ENCODE measurements at regions not wholly inside any gene's neighbourhood (a gene's known extent, or its start where the extent isn't known, plus 50 kb on each side); places are given as distances from the start of the nearest gene placed in this dataset.
A peak's percentile ranks its signal among the peaks of the same experiment; 100 is the strongest.

DNA sequence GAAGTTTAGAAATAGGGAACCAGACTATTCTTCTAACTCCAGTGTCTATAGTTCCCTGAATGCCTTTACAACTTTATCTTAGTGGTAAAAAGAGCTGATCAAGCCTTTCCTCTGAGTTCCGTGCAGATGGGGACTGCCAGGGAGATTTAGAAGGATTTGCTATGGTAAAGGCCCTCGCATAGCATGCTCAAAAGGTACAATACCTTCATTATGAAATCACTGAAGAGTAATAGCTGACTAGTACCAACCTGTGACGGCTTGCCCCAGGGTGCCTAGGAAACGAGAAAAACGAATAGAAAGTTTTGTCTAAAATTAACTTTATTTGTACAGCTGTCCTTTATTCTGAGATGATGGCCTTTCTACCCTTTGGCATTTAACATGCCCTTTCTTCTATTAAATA lies 150.1 kb upstream of the ARHGAP42 start:
- no peak for FAIRE-seq

DNA sequence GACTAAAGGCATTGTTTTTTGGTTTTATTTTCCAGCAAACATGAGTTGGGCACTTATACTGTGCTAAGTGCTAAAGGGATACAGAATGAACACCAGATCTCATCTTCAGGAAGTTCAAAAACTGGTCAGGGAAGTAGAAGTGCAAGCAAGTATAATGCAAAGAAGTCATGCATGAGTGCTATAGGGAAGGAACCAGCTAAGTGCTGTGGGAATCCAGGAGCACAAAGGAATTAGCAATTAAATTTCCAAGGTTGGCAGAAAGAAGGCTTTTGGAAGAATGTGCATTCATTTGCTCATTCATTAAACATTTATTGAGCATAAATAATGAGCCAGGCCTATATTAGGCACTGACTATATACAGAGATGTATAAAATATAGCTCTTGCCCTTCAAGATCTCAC lies 143.7 kb upstream of the ARHGAP42 start:
- FAIRE-seq, result no peak

DNA sequence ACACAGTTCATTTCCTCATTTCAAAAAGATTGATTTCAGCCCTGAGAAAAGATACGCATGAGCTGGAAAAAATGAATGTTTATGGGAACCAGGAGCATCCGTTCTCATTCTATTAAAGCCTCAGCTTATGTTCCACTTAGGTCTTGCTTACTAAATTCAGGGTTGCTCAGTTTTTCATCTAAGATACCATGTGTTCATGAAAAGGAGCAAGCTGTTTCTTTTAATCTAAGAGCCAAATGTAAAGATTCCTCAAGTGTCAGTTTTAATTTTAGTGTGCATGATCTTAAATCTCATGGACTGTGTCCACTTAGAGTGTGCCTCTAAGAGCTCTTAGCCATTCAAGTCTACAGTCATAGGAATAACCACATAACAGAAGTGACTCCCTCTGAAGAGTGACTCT lies 141.5 kb upstream of the ARHGAP42 start:
- no peak for FAIRE-seq

DNA sequence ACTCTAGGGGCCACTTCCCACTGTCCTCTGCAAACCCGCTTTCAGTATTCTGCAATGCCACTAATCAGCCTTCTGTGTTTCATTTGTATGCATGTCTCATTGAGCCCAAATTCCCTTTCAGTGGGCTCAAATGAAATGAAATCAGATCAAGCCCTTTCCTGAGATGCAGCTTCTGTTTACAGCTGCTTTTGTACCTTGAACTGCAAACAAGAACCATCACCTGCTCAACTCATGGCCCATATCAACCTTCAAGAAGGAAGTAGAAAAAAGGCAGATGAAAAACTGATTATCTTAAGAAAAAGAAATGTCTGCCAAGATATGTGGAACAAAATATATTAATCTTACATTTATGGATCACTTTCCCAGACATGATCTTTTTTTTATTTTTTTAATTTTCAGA lies 141.1 kb upstream of the ARHGAP42 start:
- no peak for FAIRE-seq

DNA sequence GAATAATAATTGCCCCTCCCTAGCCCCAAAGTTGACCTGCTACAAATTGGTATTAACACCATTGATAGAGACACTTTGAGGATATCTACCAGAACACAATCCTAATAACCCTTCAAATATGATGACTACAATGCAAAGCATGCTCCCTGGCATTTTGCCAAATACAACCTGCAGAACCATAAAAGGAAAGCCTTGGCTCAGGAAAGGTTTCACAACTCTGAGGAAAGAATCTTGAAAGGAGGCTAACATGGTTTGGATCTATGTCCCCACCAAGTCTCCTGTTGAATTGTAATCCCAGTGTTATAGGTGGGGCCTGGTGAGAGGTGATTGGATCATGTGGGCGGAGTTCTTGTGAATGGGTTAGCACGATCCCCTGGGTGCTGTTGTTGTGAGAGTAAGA lies 140.4 kb upstream of the ARHGAP42 start:
- FAIRE-seq, result no peak

DNA sequence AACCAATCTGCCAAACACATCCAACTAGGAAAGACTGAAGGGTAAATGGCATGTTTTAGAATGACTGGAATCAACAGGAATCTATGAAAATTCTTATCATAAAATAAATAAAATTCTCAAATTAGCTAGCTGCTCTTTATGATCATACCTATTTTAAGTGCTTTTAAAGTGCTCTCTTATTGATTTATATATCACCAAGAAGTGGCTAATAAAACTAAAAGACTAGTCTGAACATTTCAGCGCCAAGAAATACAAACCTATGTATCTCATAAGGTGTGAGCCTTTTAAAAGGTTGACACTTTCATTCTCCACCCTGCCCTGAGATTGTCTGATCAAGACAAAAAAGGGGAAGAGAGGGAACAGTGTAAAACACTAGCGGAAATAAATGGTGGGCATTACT lies 136.8 kb upstream of the ARHGAP42 start:
- no peak for FAIRE-seq

DNA sequence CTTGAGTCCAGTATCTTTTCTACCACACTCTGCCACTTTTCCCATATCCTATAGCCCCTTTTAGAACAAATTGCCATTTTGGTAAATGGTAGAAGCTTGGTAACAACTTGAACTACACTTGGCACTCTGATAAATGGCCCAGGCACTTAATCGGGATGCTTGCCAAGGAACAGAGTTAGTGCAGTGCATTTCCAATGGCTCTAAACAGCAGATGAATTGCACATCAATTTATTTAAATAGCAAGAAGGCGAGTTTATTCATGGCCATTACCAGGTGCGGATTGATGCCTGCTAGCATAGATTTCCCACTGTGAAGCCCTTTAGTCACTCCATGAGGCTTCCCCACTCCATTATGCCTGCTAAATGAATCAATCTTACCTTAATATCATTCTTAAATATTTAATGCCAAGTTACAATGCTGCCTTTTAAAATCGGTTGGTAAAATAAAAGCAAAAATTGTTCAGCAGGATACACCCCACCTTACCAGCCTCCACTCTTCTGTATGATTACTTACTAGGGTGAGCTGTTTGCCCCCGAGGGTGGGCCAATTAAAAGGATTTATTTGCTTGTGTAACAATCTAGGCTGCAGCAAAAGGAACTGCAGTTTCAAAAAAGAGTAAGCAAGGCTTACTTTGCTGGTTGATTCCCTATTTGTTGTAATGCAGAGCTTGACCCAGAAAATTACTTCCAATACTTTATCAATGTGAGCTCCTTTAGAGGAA lies 136.0 kb upstream of the ARHGAP42 start:
- no peak for FAIRE-seq

DNA sequence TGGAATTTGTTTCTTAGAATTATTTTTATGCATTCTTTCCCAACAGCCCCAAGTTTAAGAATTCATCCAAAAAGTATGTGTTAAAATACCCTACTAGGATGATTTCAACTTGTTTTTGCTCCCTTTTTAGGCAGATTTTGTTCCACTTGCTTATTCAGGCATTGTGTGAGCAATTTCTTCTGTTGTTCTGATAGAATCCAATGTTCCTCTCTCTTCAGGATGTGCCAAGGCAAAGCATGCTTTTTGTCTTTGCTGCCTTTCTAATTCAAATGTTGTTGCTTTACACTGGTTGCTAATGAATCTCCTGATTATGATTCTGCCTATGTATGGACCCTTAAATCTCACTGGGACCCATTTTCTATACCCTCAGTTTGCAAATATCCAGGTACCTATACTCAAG lies 131.2 kb upstream of the ARHGAP42 start:
- no peak for FAIRE-seq

DNA sequence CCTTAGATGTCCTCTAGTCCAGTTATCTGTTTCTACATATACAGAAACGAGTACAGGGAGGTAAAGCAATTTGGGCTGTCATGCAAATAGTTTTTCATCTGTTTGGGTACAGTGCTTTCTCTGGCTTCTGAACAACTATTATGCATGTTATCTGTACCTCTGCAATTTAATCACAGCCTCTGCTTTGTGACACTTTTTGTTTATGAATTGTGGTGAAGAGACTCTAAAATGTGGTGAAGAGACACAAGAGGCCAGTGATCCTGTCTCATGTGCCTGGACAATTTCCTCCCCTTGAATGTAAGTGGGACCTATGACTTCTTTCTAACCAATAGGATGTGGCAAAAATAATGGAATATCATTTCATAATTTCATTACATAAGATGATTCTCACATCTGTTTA lies 130.3 kb upstream of the ARHGAP42 start:
- no peak for FAIRE-seq

DNA sequence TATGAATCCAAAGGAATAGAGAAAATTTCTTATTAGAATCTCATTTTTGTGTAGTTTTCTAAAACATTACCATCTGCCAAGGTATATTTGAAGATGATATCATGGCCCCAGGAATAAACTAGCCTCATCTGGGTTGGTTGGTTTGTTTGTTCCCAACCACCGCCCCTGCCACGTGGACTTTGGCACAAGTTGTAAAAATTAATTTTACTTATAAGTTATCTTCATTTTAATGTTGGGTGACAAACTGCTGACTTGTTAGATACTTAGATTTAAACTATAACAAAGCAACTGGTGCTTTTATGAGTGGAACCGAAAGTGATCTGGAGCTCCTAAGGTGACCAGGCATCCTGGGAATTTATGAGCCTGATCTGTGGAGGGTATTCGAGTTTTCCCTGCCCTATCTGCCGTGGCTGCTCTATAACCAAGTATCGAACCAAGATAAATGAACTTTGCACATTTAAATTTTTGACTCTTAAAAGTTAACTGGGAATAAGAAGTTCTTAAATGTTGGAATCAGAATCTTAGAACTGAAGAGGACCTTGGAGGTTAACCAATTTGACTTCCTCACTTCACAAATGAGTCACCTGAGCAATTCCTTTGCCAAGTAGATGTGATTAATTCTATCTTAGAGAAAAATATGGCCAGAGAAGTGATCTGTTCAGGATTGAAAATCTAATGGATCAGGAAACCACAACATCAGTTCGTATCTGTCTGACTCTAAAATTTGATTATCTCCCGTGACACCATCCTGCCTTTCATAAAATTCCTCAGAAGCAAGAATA lies 129.1 kb upstream of the ARHGAP42 start:
- no peak for FAIRE-seq

DNA sequence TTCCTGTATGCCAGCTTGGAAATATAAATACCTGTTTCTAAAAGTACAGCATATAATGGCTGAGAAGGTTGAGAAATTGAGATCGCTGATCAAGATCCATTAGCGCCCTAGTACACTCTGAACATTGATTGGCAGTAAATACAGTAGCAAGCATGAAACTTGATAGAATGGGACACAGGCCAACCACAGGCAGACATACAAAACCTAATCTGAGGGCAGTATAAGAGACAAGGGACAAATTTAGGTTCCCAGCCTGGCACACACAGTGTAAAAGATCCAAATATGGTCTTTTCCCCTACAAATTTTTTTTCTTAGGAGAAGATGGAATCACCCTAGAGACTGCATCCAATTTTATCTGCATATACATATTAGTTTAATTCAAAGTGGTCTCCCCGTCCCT lies 126.5 kb upstream of the ARHGAP42 start:
- FAIRE-seq, result no peak

DNA sequence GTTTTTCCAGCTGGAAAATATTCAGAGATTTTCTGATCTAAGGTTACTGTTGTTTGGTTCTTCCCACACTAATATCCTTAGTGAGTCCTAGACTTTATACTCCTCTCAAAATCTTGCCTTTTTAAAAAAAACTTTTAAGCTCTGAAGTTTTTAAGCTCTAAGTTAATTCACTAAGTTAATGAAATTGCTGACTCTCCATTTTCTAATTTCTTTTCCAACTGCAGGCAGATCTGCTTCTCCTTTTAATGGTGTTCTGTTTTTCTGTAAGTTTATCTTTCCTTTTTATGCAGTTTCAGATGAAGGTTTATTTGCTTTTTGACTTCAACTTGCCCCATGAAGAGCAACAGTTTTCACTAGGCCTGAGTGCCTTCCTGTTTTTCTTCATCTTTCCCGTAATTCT lies 125.8 kb upstream of the ARHGAP42 start:
- FAIRE-seq, result no peak

DNA sequence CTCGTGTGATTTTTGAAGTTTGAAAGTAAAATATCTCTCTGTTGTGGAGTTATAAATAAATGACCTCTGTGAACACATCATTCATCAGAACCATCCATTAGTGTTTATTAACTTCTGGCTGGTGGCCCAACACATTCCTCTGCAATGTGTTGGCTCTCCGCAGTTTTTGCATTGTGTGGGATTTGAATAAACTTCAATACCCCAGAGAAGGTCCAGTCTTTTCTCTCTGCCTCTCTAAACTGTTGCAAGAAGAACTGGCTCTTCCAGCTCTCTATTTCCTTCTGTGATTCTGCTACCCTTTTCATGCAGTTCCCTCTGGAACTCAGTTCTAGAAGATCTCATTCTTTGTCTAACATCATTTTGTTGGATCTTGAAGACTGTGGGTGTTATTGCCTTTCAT lies 125.0 kb upstream of the ARHGAP42 start:
- no peak for FAIRE-seq

DNA sequence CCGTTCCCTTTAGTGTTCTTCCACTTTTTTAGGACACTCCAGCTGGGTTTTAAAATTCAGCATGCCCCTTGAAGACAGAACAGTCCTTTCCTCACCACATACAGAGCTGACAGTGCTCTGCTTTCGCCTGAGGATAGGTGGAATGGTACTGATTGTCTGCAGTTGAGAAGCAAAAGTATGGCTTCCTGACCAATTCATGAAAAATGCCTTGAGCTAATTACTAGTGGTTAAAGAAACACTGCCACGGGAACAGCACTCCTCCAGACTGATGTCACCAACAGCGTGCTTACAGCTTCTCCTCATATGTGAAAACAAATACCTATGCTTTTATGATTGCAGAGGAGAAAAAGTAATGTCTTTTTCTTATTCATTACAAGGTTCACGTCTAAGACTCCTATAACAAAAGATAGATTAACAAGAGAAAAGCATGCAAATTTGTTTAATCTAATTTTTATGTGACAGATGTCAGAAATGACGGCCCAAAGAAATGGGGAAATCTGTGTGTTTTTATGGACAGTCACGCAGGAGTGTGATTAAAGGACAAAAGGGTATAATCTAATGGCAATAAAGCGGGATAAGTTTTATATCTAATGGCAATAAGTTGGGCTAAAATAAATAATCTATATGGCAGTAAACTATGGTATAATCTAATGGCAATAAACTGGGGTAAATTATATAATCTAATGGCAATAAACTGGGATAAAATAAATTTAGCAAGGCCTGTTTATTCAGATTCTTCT lies 123.4 kb upstream of the ARHGAP42 start:
- no peak for FAIRE-seq

DNA sequence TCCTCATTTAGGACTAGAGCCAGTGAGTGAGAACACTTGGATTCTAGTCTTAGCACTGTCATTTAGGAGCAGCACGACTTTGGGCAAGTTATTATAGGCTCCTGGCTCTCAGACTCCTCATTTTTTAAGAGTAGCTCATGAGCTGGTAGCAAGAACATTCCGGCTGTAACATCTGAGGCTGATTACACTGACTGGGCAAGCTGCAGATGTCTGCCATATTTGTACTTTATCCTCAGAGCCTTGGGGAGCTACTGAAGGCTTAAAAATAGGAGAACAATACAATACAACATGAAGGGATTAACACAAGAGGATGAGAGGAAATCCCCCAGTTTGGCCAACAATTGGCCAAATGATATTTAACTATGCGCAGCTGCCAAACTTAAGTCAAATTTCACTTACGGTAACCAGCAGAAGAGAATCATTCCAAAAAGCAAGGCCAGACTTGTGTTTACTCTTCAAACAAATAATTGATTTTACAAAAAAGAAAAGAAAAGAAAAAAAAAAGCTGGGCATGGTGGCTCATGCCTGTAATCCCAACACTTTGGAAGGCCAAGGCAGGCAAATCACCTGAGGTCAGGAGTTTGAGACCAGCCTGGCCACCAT lies 113.1 kb upstream of the ARHGAP42 start:
- FAIRE-seq, result no peak

DNA sequence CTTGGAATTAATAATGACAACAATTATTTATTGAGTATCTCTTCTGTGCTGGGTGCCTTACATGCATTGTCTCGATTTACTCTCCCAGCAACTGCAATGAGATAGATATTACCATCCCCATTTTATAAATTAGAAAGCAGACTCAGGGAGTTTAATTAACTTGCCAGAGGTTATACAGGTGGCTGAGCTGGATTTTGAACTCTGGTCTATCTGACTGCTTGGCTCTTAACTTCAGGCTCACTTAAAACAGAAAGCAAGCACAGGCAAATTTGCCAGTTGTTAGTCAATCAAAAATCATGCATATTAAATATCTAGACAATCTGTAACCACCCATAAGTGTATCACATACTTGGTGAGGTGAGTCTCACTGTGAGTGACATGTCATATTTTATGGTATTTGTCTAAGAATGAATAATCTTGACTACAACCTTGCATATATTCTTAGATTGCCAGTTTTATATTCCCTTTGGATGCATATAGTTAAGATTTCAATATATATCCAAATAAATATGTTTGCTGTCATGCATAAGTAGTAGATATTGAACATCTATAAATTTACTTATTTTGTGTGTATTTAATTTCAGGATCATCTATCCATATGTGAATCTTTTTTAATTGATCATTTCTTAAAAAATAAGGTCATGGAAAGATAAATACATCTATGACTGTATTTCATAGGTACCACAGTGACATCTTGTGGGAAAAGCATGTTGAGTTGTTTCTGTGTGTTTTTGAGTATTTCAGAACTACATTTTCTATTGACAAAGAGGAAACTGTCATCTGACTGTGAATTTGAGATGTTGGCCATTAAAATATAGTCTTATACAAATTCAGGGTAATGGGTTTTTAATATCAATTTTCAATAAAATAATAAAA lies 112.0 kb upstream of the ARHGAP42 start:
- peak; percentile 77 for FAIRE-seq

DNA sequence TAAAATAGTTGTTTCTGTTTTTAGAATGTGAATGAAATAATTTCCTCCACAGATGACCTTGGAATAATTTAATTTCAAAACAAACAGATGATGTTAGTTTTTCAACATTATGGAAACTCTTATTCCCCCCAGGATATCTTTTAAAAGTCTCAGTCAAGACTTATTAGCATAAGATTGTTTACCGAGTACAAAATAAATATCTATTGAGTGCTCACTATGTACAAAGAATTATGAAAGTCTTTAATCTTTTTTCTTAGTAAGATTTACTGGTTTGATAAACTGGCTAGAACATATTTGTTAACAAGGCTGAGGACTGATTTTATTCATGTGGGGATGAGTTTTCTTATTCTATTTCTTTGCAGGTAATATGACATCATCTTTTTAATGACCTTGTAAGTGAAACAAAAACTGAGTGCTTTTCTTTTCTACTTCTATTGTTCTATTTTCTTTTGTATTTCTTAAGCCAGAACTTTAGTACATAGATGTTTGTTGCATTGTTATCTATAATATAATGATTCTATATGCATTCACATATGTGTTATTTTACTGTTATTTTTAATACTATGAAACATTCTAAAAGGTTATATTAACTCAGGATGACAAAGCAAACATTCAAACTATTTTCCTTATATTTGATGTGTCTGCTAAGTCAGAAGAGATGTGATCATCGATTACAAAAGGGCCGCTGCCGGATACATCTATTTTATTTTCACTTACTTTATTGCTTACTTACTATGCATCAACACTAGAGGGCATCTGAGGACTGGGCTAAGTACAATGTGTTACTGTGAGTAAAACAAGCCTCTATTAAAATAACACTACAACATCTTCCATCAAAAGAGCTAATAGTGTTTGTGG lies 111.0 kb upstream of the ARHGAP42 start:
- peak; percentile 86 for FAIRE-seq

DNA sequence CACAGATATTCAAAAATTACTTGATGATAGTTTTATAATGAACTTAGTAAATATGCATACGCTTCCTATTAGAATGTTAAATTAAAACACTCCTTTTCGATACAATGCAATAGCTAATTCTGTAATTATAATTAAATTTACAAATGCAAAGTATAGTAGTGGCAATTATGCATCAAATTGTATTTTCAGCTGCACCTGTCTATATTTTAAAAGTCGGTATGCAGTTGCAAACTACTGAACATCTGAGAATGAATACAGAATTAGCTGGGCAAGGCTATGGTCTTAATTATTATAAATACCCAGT lies 110.4 kb upstream of the ARHGAP42 start:
- FAIRE-seq, result no peak

DNA sequence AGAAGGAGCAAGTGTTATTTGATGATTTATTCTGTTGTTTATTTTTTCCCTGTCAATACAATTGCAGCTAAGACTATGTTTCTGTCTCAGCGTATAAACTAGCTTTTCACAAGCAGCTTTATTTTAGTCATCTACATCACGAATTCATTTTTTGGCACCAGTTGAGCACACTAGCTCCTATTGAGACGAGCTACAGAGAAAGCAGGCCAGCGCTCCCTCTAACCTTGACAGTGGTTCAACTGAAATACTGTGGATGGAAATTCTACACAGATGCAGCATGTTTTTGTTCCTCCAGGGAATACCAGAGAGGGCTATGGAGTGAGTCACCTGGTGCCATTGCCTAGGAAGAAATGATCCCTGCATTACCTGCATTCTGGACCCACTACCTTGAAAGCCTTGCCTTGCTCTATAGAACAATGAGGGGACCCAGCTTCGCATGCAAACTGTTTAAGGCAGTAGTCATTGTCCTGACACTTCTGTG lies 108.2 kb upstream of the ARHGAP42 start:
- FAIRE-seq, result no peak

DNA sequence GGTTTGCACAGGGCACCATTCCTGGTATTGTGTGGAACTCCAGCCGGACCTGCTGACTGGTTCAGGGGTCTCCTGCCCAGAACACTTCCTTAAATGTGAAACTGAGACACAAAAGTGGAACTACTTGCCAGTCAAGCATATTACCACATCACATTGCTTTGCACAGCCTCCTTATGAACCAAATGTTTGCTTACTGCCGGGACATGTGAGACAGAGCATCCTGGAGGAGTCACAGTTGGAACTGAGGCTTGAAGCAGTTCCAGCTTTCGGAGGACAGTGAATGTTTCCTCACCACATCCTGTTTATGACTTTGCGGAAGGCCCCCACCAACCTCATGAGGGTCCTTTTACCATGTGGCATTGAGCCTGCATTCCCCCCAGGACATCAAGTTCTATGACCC lies 105.8 kb upstream of the ARHGAP42 start:
- no peak for FAIRE-seq

DNA sequence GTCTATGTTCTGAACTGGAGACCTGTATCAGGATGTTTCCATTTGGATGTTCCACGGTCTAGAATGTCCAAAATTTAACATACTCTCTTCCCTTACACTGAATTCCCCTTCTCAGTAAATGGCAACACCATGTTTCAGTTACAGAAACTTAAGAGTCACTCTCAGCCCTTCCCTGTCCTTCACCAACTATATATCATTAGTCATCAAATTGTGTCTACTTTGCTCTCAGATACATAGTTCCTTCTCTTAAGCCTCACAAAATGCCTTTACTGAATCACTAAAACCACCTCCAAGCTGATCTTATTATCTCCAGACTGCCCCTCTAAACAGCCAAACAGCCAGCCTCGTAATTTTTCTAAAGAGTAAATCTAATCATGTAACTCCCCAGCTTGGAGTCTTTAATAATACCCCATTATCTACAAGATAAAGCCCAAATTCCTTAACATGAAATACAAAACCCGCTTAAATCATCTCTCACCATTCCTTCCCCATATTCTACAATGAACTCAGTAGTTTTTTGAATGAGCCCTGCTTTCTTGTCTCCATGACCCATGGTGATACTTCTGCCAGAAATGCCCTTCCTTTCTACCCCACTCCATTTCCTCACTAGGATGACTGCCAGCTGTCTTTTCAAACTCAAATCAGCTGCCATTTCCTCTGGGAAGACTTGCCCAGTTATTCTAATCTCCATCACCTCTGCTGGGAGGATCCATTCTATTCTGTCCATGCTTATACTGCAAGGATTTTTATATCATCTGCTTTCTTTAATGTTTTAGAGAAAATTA lies 102.7 kb upstream of the ARHGAP42 start:
- FAIRE-seq, result no peak
